ENCODE measurements at regions not wholly inside any gene's neighbourhood (a gene's known extent, or its start where the extent isn't known, plus 50 kb on each side); places are given as distances from the start of the nearest gene placed in this dataset.

DNA sequence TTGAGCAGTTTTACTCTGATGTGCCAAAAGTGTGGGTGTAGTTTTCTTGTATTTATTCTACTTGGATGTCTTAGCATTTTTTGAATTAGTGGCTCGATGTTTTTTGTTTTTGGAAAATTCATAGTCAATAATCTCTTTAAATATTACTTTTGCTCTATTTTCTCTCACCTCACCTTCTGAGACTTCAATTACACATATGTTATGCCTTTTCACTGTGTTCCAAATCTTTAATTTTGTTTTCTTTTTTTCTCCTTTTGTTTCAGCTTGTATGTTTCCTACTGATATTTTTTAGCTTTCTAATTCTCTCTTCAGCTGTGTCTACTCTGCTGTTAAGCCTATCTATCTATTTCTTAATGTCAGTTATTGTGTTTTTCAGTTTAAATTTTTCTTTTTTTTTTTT lies 69.5 kb downstream of the ZNF503 start:
- TF ChIP-seq EGR1 (IDR thresholded peaks at IDR 0.05; ENCODE audit: borderline replicate concordance, low read depth, low read length) = no peak
- no peak for TF ChIP-seq EZH2 (IDR thresholded peaks at IDR 0.05; ENCODE audit: low read depth, low read length, severe bottlenecking)
- TF ChIP-seq CEBPB (IDR thresholded peaks at IDR 0.05; ENCODE audit: low read depth, low read length) = no peak
- no peak for TF ChIP-seq YY1 (IDR thresholded peaks at IDR 0.05; ENCODE audit: low read depth, low read length)
- TF ChIP-seq GABPA (IDR thresholded peaks at IDR 0.05; ENCODE audit: borderline replicate concordance, insufficient read depth, low read length) = no peak
- TF ChIP-seq SIX5 (IDR thresholded peaks at IDR 0.05; ENCODE audit: low read depth, low read length) = no peak
- no peak for TF ChIP-seq RAD21 (IDR thresholded peaks at IDR 0.05 in 1 of 2, conservative IDR thresholded peaks at IDR 0.05 in 1 of 2; ENCODE audit: low read depth in 2 of 2, low read length in 2 of 2)
- TF ChIP-seq ZNF274 (IDR thresholded peaks at IDR 0.05; ENCODE audit: borderline replicate concordance, extremely low read depth, low read length) = no peak
- no peak for TF ChIP-seq NRF1 (IDR thresholded peaks at IDR 0.05; ENCODE audit: low read depth, low read length)
- no peak for TF ChIP-seq SIN3A (conservative IDR thresholded peaks at IDR 0.05 in 1 of 2, IDR thresholded peaks at IDR 0.05 in 1 of 2; ENCODE audit: low read depth in 1 of 2, low read length in 2 of 2)
- no peak for TF ChIP-seq EP300 (IDR thresholded peaks at IDR 0.05; ENCODE audit: borderline replicate concordance in 1 of 2, low read depth in 2 of 2, low read length in 2 of 2)
- no peak for TF ChIP-seq CREB1 (IDR thresholded peaks at IDR 0.05)
- TF ChIP-seq SUZ12 (IDR thresholded peaks at IDR 0.05; ENCODE audit: low read length) = no peak
- TF ChIP-seq BRCA1 (IDR thresholded peaks at IDR 0.05; ENCODE audit: low read depth, low read length) = no peak
